ENCODE measurements at regions not wholly inside any gene's neighbourhood (a gene's known extent, or its start where the extent isn't known, plus 50 kb on each side); places are given as distances from the start of the nearest gene placed in this dataset.

DNA sequence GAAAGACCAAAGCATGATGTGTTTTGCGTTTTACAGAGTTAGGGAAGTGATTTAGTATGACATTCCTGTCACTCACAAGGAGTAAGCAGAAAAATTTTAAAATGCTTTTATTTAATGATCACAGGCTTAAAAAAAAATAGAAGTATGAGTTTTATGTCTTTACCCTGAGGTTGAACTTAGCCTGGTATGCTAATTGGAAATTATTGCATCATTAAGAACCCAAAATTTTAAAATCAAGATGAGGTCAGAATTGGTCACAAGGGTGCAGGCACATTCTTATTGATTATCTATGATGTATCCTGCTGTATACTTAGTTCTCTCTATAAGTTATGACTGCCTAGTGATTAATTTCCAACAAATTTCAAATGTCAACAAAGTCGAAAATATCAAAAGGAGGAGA is 585.6 kb upstream of the ALCAM start:
- TF ChIP-seq, protein P1, sequence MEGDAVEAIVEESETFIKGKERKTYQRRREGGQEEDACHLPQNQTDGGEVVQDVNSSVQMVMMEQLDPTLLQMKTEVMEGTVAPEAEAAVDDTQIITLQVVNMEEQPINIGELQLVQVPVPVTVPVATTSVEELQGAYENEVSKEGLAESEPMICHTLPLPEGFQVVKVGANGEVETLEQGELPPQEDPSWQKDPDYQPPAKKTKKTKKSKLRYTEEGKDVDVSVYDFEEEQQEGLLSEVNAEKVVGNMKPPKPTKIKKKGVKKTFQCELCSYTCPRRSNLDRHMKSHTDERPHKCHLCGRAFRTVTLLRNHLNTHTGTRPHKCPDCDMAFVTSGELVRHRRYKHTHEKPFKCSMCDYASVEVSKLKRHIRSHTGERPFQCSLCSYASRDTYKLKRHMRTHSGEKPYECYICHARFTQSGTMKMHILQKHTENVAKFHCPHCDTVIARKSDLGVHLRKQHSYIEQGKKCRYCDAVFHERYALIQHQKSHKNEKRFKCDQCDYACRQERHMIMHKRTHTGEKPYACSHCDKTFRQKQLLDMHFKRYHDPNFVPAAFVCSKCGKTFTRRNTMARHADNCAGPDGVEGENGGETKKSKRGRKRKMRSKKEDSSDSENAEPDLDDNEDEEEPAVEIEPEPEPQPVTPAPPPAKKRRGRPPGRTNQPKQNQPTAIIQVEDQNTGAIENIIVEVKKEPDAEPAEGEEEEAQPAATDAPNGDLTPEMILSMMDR (optimal IDR thresholded peaks at IDR 0.05 in 1 of 3, IDR thresholded peaks at IDR 0.05 in 1 of 3, conservative IDR thresholded peaks at IDR 0.05 in 1 of 3; ENCODE audit: extremely low read depth in 1 of 3, insufficient read depth in 2 of 3, low read length in 3 of 3), result no peak
- no peak for TF ChIP-seq EZH2 (IDR thresholded peaks at IDR 0.05; ENCODE audit: low read length)
